Activated CD8-positive, alpha-beta T cell treated with anti-CD3 and anti-CD28 coated beads, Interleukin-2, amount 10 ng/mL, durations not matched to agents 7 days and 5 days (primary cell): ENCODE measurements at regions not wholly inside any gene's neighbourhood (a gene's known extent, or its start where the extent isn't known, plus 50 kb on each side); places are given as distances from the start of the nearest gene placed in this dataset.

ENCODE experiments used
- ATAC-seq: fragments of 150-1000 bp; cut with Tn5 transposase; one replicate; pipeline ENCODE4 v1.10.0; 2021; ENCODE audit warnings: moderate library complexity
- CTCF ChIA-PET: fragments of 350-600 bp; sonication (Branson Sonifier 250); formaldehyde crosslinking; loops from one replicate; lab custom pipeline; 2021; ENCODE audit warnings: antibody characterized with exemption; lab: Charles Lee
- POLR2A ChIA-PET: fragments of 350-600 bp; sonication (Branson Sonifier 250); formaldehyde crosslinking; loops from one replicate; lab custom pipeline; 2021; ENCODE audit warnings: antibody characterized with exemption; lab: Charles Lee
- DNase-seq: peaks from one replicate; pipeline ENCODE4 v3.0.0-alpha.2; 2020
- H3K27ac Mint-ChIP-seq: one replicate; pipeline ENCODE4 v1.8.0; 2021; ENCODE audit warnings: mild to moderate bottlenecking, mixed read lengths
- H3K27me3 Mint-ChIP-seq: one replicate; pipeline ENCODE4 v1.8.0; 2021; ENCODE audit warnings: low read depth, mixed read lengths
- H3K36me3 Mint-ChIP-seq: one replicate; pipeline ENCODE4 v1.8.0; 2021; ENCODE audit warnings: low read depth, mixed read lengths
- H3K4me1 Mint-ChIP-seq: one replicate; pipeline ENCODE4 v1.8.0; 2021; ENCODE audit warnings: low read depth, mixed read lengths
- H3K4me3 Mint-ChIP-seq: one replicate; pipeline ENCODE4 v1.8.0; 2021; ENCODE audit warnings: mild to moderate bottlenecking, mixed read lengths
- H3K9me3 Mint-ChIP-seq: one replicate; pipeline ENCODE4 v1.8.0; 2022; ENCODE audit warnings: mixed read lengths; ENCODE audit not compliant: insufficient read depth

DNA sequence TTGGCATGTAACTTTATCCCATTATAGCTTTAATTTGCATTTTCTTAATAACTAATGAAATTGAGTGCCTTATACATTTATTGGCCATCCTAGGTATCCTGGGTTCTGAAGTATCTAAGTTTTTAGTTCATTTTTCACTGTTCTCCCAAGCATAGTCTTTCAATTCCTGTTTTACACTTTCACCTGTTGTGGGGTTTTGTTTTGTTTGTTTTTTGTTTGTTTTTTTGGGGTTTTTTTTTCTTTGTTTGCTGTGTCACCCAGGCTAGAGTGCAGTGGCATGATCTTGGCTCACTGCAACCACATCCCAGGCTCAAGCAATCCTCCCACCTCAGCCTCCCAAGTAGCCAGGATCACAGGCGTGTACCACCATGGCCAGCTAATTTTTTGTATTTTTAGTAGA, 83.1 kb upstream of the GADL1 start:
- no peak for ATAC-seq
- POLR2A ChIA-PET, result no interaction called here
- DNase-seq, result no peak
- no peaks in the 10 kb centered on the region for H3K9me3 Mint-ChIP-seq
- no peaks in the 10 kb centered on the region for H3K4me1 Mint-ChIP-seq
- no peaks in the 10 kb centered on the region for H3K27me3 Mint-ChIP-seq
- no peak overlapping the region for H3K27ac Mint-ChIP-seq
- H3K4me3 Mint-ChIP-seq, result no peak overlapping the region
- CTCF ChIA-PET, result interaction anchor here (0.7 kb wide), 1 partner anchor 659 kb away, joined by 3 read pairs; no protein-coding TSS in a partner anchor
- H3K36me3 Mint-ChIP-seq, result no peaks in the 10 kb centered on the region

DNA sequence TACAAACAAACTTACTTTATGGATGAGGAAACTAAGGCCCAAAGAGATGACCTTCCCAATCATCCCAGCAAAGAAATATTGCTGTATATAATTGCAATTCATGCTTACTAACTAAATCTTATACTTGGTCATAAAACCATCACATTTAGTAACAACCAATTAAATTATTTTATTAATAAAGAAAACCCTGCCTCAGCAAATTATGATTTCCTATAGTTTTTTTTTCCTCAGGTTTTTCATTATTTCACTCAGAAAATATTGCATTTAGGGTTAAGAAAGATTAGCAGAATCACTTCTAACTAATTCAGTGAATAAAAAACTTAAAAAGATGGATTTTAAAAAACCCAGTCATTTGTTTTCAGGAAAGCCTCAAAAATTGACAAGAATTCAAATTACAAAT, 86.5 kb upstream of the GADL1 start:
- ATAC-seq (no peak), DNase-seq (no peak)
- Mint-ChIP-seq H3K27ac (no peak overlapping the region), H3K27me3 (no peaks in the 10 kb centered on the region), H3K4me1 (no peaks in the 10 kb centered on the region), H3K4me3 (no peak overlapping the region), H3K36me3 (no peaks in the 10 kb centered on the region), H3K9me3 (no peaks in the 10 kb centered on the region)
- ChIA-PET POLR2A (no interaction called here), CTCF (no interaction called here)

DNA sequence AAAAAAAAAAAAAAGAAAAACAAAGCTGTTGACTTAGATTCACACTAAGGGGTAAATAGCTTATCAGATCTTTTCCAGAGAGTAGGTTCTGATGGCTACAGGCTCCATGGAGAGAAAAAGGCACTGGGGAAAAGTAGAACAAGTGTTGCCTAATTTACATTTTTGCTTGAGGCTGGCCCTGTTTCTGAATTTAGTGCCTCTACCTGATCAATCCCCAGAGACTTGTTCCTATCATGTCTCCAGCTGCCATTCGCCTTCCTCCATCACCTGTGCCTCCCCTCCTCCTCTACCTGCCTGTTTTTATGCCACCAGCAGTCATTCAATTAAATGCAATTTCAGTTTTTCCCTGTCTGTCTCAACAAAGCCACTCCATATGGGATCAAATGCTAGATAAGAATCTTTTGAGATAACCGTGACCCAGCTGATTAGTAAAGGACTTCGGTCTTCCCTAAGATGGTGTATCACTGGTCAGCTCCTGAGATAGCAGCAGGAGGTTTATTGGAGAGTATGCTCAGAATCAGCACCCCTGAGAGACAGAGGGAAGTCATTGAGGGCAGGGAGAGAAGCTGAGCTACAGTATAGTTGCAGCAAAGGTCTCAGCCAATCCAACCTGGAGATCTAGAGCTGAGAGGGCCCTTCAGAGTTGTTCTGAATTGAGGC, 88.1 kb upstream of the GADL1 start:
- Mint-ChIP-seq H3K27me3 (no peaks in the 10 kb centered on the region), H3K4me1 (no peaks in the 10 kb centered on the region), H3K36me3 (no peaks in the 10 kb centered on the region), H3K9me3 (no peaks in the 10 kb centered on the region), H3K4me3 (no peak overlapping the region), H3K27ac (no peak overlapping the region)
- ATAC-seq (no peak), DNase-seq (no peak)
- ChIA-PET POLR2A (interaction anchor here (0.7 kb wide), 1 partner anchor 48 kb away, joined by 3 read pairs; no protein-coding TSS in a partner anchor), CTCF (no interaction called here)

DNA sequence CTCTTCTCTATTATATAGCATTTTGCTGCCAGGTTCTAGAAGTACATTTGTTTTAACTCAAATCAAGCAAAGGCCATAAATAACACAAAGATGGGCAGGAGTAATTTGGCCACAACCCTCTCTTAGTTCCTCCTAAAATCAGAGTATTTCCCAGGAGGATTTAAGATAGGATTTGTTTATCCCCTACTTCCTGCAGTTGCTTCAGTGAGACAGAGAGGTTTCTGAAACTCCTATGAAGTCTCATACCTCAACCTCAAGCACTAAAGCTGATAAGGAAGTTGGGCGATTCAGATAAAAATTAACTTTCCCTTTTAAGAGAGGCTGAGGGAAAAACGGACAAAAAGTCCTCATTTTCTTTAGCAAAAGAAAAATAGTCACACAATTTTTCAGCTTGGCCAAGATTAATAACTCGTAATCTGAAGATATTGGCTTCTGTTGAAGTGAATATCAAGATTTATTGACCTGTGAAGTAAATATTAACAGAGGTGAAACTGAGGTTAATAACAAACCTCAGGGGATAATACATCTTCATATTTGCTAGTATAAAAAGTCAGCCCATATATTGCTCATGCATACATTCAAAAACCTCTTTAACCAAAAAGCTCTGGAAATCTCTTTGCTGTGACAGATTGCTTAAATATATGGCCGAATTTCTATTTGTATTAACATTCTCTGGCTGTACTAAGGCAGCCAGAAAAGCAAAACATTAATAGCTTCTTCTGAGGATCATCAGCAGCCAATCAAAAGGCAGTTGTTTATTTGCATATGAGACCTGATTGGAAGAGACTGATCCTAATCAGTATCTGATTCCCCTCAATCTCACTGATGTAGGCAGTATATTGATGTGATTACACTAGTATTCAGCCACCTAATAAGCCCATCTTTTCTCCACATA, 90.6 kb upstream of the GADL1 start:
- ChIA-PET POLR2A (no interaction called here), CTCF (interaction anchor here (1.3 kb wide), 1 partner anchor 51 kb away, joined by 4 read pairs; no protein-coding TSS in a partner anchor)
- no peaks in the 10 kb centered on the region for H3K4me1 Mint-ChIP-seq
- H3K9me3 Mint-ChIP-seq, result no peaks in the 10 kb centered on the region
- H3K27ac Mint-ChIP-seq, result no peak overlapping the region
- no peak overlapping the region for H3K4me3 Mint-ChIP-seq
- DNase-seq (no peak), ATAC-seq (no peak)
- no peaks in the 10 kb centered on the region for H3K36me3 Mint-ChIP-seq
- peaks cover 12% of the 10 kb centered on the region for H3K27me3 Mint-ChIP-seq

DNA sequence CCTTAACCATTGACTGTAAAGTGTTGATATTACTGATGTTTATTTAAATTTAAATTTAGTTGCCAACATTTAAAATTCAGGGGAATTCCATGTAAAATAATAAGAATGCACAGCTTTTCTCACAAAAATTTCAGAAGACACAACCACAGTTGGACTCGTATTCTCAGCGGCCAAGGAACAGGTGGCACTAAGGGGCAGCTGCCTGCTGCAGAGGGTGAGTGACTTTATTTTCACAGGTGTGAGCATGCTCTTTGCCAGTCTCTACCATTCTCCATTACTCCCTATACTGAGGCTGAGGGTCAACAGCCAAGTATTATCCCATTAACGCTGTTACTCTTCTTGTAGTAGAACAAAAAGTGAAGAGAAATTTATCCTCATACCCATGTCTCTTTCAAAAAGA, 92.1 kb upstream of the GADL1 start:
- peaks cover 12% of the 10 kb centered on the region for H3K27me3 Mint-ChIP-seq
- no peaks in the 10 kb centered on the region for H3K36me3 Mint-ChIP-seq
- H3K27ac Mint-ChIP-seq, result no peak overlapping the region
- H3K4me1 Mint-ChIP-seq, result no peaks in the 10 kb centered on the region
- CTCF ChIA-PET, result no interaction called here
- no peaks in the 10 kb centered on the region for H3K9me3 Mint-ChIP-seq
- ATAC-seq (no peak), DNase-seq (no peak)
- no peak overlapping the region for H3K4me3 Mint-ChIP-seq
- POLR2A ChIA-PET, result no interaction called here

DNA sequence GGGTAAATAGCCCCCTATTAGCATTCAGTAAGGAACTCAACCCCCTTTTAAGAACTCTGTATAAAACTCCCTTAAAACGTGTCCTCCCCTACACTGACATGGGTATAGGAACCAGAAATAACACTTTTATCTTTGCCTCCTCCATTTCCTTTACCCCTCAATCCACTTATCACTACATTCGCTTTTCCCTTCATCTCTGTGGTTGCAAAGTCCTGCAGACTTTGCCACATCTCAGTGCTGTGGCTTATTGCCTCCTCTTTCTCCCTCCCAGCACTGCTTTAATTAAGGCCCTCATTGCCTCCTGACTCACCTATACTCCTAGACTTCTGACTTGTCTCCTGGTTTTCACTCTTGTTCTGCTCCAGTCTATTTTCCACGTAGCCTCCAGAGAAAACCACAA, 94.3 kb upstream of the GADL1 start:
- H3K27ac Mint-ChIP-seq, result no peak overlapping the region
- POLR2A ChIA-PET, result no interaction called here
- H3K4me1 Mint-ChIP-seq, result no peaks in the 10 kb centered on the region
- H3K36me3 Mint-ChIP-seq, result no peaks in the 10 kb centered on the region
- CTCF ChIA-PET, result no interaction called here
- peaks cover 12% of the 10 kb centered on the region for H3K27me3 Mint-ChIP-seq
- no peak overlapping the region for H3K4me3 Mint-ChIP-seq
- ATAC-seq (no peak), DNase-seq (no peak)
- no peaks in the 10 kb centered on the region for H3K9me3 Mint-ChIP-seq

DNA sequence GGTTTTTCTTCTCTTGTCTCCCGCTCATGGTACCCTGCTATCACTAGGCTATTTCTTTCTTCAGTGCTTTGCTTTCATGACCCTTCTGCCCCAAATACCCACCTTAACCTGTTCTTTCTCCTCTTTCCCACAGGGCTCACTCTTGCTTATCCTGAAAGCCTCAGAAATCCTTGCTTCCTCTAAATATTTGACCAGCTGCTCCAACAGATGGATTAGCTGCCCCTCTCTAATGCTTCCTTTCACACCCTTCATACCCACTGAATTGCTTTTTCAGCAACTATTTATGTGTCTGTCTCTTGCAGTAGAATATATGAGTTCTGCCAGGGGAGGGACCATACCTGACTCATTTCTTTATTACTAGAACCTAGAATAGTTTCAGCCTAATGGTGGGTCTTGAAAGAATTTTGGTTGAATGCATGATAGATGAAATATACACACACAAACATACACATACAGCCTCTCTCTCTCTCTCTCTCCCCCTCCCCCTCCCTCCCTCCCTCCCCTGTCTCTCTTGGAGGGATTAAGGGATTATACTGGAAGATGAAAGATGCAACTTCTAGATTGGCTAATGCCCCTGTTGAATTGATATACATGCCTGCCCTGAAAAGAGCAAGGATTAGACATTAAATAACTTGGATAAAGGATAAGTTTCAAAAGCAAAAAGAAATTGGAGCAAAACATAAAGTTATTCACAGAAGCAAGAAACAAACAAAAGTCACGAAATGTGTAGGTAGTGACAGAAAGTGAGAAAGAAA, 95.0 kb upstream of the GADL1 start:
- no peak for DNase-seq
- Mint-ChIP-seq H3K27me3 (peaks cover 12% of the 10 kb centered on the region), H3K4me1 (no peaks in the 10 kb centered on the region), H3K36me3 (no peaks in the 10 kb centered on the region), H3K27ac (no peak overlapping the region), H3K9me3 (no peaks in the 10 kb centered on the region), H3K4me3 (no peak overlapping the region)
- no peak for ATAC-seq
- ChIA-PET CTCF (no interaction called here), POLR2A (no interaction called here)

DNA sequence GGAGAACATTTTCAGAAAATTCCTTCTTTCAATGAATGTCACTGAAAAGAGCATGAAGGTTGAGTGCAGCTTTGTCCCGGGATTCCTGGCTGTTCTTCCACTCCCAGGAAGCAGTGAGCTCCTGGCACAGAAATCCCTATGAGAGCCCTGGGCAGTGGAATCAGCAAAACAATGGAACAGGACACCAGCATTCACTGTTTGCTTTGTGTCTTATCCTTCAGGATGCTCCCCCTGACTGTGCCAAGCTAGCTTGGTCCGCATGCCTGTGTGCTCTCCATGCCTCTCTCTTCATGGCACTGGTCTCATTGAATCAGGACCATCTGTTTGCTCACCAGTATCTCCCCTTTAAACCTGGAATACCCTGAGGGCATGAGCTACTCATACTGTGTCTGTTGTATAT, 102.0 kb upstream of the GADL1 start:
- H3K4me3 Mint-ChIP-seq, result no peak overlapping the region
- DNase-seq (no peak), ATAC-seq (no peak)
- H3K4me1 Mint-ChIP-seq, result no peaks in the 10 kb centered on the region
- no peaks in the 10 kb centered on the region for H3K9me3 Mint-ChIP-seq
- H3K36me3 Mint-ChIP-seq, result no peaks in the 10 kb centered on the region
- no peaks in the 10 kb centered on the region for H3K27me3 Mint-ChIP-seq
- H3K27ac Mint-ChIP-seq, result no peak overlapping the region
- POLR2A ChIA-PET, result interaction anchor here (0.6 kb wide), 1 partner anchor 14 kb away, joined by 3 read pairs; no protein-coding TSS in a partner anchor
- CTCF ChIA-PET, result no interaction called here

DNA sequence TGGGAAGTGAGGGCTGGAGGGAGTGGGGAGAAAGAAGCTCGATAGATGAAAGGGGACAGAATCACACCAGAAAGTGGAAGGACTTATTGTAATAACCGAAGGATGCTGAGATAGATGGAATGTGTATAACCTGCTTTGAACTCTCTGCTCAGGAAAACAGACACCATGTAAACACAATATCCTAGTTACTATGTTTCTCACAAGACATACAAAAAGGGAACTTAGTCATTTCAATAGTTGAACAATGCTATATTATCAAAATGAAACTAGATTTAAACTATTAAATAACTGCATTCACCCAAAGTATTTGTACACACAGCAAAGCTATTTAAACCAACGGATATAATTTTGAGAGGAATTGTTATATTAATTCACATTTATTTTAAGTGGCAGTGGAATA, 108.3 kb upstream of the GADL1 start:
- Mint-ChIP-seq H3K36me3 (no peaks in the 10 kb centered on the region), H3K4me1 (no peaks in the 10 kb centered on the region), H3K9me3 (no peaks in the 10 kb centered on the region), H3K27me3 (no peaks in the 10 kb centered on the region), H3K4me3 (no peak overlapping the region), H3K27ac (no peak overlapping the region)
- ATAC-seq (no peak), DNase-seq (no peak)
- ChIA-PET CTCF (no interaction called here), POLR2A (no interaction called here)

DNA sequence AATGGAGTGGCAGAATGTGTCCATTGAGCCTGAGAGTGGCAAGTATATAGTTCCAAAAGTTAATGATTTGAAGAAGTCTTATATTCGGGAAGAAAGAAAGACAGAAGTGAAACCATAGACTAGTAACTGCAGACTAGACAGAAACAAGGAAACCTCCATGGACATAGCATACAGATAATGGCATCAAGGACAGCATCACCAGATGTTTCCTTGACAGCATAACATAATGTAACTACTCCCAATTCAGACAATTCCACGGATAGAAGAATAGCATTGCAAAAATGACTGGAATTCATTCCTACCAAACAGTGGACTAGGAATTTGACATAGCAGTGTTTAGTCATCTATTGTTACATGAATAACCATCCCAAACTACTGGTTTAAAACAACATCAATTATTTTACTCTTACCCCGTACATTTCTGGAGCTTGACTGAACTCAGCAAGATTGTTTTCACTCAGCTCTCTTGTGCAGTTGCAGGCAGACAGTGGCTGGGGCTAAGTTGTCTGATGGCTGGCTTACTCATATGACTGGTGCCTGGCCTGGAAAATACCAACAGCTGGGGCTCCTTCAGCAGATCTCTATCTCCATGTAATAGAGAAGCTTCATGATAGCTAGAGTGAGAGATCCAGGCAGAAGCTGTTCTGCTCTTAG, 109.7 kb upstream of the GADL1 start:
- ChIA-PET CTCF (no interaction called here), POLR2A (no interaction called here)
- ATAC-seq (no peak), DNase-seq (no peak)
- Mint-ChIP-seq H3K27me3 (no peaks in the 10 kb centered on the region), H3K4me3 (no peak overlapping the region), H3K9me3 (no peaks in the 10 kb centered on the region), H3K27ac (no peak overlapping the region), H3K36me3 (no peaks in the 10 kb centered on the region), H3K4me1 (peaks cover 4% of the 10 kb centered on the region)

DNA sequence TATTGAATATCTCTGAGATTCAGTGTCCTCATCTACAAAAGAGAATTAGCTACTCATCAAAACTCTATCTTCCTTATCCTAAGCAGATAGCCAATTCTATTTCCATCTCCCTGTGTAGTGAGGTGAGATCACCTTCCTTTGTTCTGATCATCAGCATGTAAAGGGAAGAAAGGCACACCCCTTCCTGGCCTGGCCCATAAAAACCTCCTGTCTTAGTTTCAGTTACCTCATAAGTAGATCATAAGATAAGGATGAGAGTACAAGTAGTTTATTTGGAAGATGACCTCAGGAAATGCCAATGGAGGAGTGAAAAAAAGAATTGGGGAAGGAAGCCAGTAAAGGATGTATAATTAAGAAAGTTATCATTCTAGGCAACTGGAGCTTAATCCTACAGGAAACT, 114.5 kb upstream of the GADL1 start:
- ATAC-seq (no peak), DNase-seq (no peak)
- Mint-ChIP-seq H3K27me3 (peaks cover 3% of the 10 kb centered on the region), H3K9me3 (no peaks in the 10 kb centered on the region), H3K27ac (no peak overlapping the region), H3K36me3 (no peaks in the 10 kb centered on the region), H3K4me3 (no peak overlapping the region), H3K4me1 (peaks cover 4% of the 10 kb centered on the region)
- ChIA-PET POLR2A (no interaction called here), CTCF (no interaction called here)
